Ammon's horn (tissue), 1 donor: ENCODE measurements at regions not wholly inside any gene's neighbourhood (a gene's known extent, or its start where the extent isn't known, plus 50 kb on each side); places are given as distances from the start of the nearest gene placed in this dataset.
"Not testable (repeated sequence)": the region's sequence is repeated elsewhere in the genome, so short reads cannot be mapped to it uniquely, and the experiment has no call there.

Source experiments
- DNase-seq: peaks from one replicate; pipeline ENCODE4 v3.0.0-alpha.2; 2016; ENCODE audit warnings: low spot score

GRCh38 chr7:65621580-65622201 lies 248.0 kb downstream of the ZNF92 start:
- DNase-seq: not testable (repeated sequence)

GRCh38 chr7:65631236-65631635 lies 241.6 kb upstream of the VKORC1L1 start:
- DNase-seq: not testable (repeated sequence)

- DNase-seq: not testable (repeated sequence)
Observed at GRCh38 chr7:65633587-65634404, 239.1 kb upstream of the VKORC1L1 start.

- not testable (repeated sequence) for DNase-seq
Observed at GRCh38 chr7:65638918-65639317, 234.0 kb upstream of the VKORC1L1 start.

- not testable (repeated sequence) for DNase-seq
Observed at GRCh38 chr7:65639717-65640116, 233.2 kb upstream of the VKORC1L1 start.

GRCh38 chr7:65643498-65643897 lies 229.4 kb upstream of the VKORC1L1 start:
- DNase-seq: not testable (repeated sequence)

GRCh38 chr7:65647153-65647964 lies 225.5 kb upstream of the VKORC1L1 start:
- not testable (repeated sequence) for DNase-seq

GRCh38 chr7:65651174-65651573 lies 221.7 kb upstream of the VKORC1L1 start:
- not testable (repeated sequence) for DNase-seq

- DNase-seq: not testable (repeated sequence)
Observed at GRCh38 chr7:65651826-65652592, 220.9 kb upstream of the VKORC1L1 start.

GRCh38 chr7:65652669-65653068 lies 220.2 kb upstream of the VKORC1L1 start:
- DNase-seq: not testable (repeated sequence)

GRCh38 chr7:65656494-65657188 lies 216.2 kb upstream of the VKORC1L1 start:
- not testable (repeated sequence) for DNase-seq

- DNase-seq: not testable (repeated sequence)
Observed at GRCh38 chr7:65683362-65683761, 189.5 kb upstream of the VKORC1L1 start.

- DNase-seq: not testable (repeated sequence)
Observed at GRCh38 chr7:65699026-65699714, 173.7 kb upstream of the VKORC1L1 start.

GRCh38 chr7:65699715-65700356 lies 173.0 kb upstream of the VKORC1L1 start:
- not testable (repeated sequence) for DNase-seq

- DNase-seq: not testable (repeated sequence)
Observed at GRCh38 chr7:65719123-65719798, 153.6 kb upstream of the VKORC1L1 start.

GRCh38 chr7:65722361-65722792 lies 150.5 kb upstream of the VKORC1L1 start:
- peak; percentile 19 for DNase-seq

GRCh38 chr7:65727182-65727581 lies 145.7 kb upstream of the VKORC1L1 start:
- DNase-seq: not testable (repeated sequence)

GRCh38 chr7:65731129-65731528 lies 141.7 kb upstream of the VKORC1L1 start:
- no peak for DNase-seq

GRCh38 chr7:65731562-65732035 lies 141.3 kb upstream of the VKORC1L1 start:
- DNase-seq: no peak
